ENCODE measurements at regions not wholly inside any gene's neighbourhood (a gene's known extent, or its start where the extent isn't known, plus 50 kb on each side); places are given as distances from the start of the nearest gene placed in this dataset.
"Not testable (repeated sequence)": the region's sequence is repeated elsewhere in the genome, so short reads cannot be mapped to it uniquely, and the experiment has no call there.

GRCh38 chr9:129305246-129305645, 127.2 kb upstream of the IER5L start:
- in situ Hi-C loops (cut with MboI; ENCODE audit: low sequenced_read_pairs) = no loop called here

- in situ Hi-C loops (cut with MboI; ENCODE audit: low sequenced_read_pairs) = no loop called here
Measured at GRCh38 chr9:129301941-129302340, 123.9 kb upstream of the IER5L start.

GRCh38 chr9:129296195-129296594, 118.1 kb upstream of the IER5L start:
- in situ Hi-C loops (cut with MboI; ENCODE audit: low sequenced_read_pairs) = not testable (repeated sequence)

- in situ Hi-C loops (cut with MboI; ENCODE audit: low sequenced_read_pairs) = no loop called here
Measured at GRCh38 chr9:129291041-129291501, 113.0 kb upstream of the IER5L start.

GRCh38 chr9:129290606-129291005, 112.5 kb upstream of the IER5L start:
- in situ Hi-C loops (cut with MboI; ENCODE audit: low sequenced_read_pairs) = no loop called here

GRCh38 chr9:129289883-129290282, 111.8 kb upstream of the IER5L start:
- in situ Hi-C loops (cut with MboI; ENCODE audit: low sequenced_read_pairs) = no loop called here

GRCh38 chr9:129289131-129289731, 111.2 kb upstream of the IER5L start:
- in situ Hi-C loops (cut with MboI; ENCODE audit: low sequenced_read_pairs) = no loop called here

- in situ Hi-C loops (cut with MboI; ENCODE audit: low sequenced_read_pairs) = no loop called here
Measured at GRCh38 chr9:129287619-129288305, 109.7 kb upstream of the IER5L start.

GRCh38 chr9:129285979-129286772, 108.1 kb upstream of the IER5L start:
- in situ Hi-C loops (cut with MboI; ENCODE audit: low sequenced_read_pairs) = no loop called here

- in situ Hi-C loops (cut with MboI; ENCODE audit: low sequenced_read_pairs) = no loop called here
Measured at GRCh38 chr9:129285382-129285781, 107.3 kb upstream of the IER5L start.

- in situ Hi-C loops (cut with MboI; ENCODE audit: low sequenced_read_pairs) = no loop called here
Measured at GRCh38 chr9:129284607-129285291, 106.7 kb upstream of the IER5L start.

- in situ Hi-C loops (cut with MboI; ENCODE audit: low sequenced_read_pairs) = no loop called here
Measured at GRCh38 chr9:129283705-129284606, 105.9 kb upstream of the IER5L start.

GRCh38 chr9:129283291-129283691, 105.2 kb upstream of the IER5L start:
- in situ Hi-C loops (cut with MboI; ENCODE audit: low sequenced_read_pairs) = no loop called here

- in situ Hi-C loops (cut with MboI; ENCODE audit: low sequenced_read_pairs) = no loop called here
Measured at GRCh38 chr9:129282731-129283211, 104.7 kb upstream of the IER5L start.

- in situ Hi-C loops (cut with MboI; ENCODE audit: low sequenced_read_pairs) = no loop called here
Measured at GRCh38 chr9:129282272-129282671, 104.2 kb upstream of the IER5L start.

- in situ Hi-C loops (cut with MboI; ENCODE audit: low sequenced_read_pairs) = no loop called here
Measured at GRCh38 chr9:129281506-129282145, 103.6 kb upstream of the IER5L start.

GRCh38 chr9:129280623-129281271, 102.7 kb upstream of the IER5L start:
- in situ Hi-C loops (cut with MboI; ENCODE audit: low sequenced_read_pairs) = no loop called here

GRCh38 chr9:129280236-129280622, 102.2 kb upstream of the IER5L start:
- in situ Hi-C loops (cut with MboI; ENCODE audit: low sequenced_read_pairs) = no loop called here

All from HL-60/S4 treated with retinoic acid at 250 ng/mL for 4 days and 3 days (cell line).